Ramos (cell line): ENCODE measurements at regions not wholly inside any gene's neighbourhood (a gene's known extent, or its start where the extent isn't known, plus 50 kb on each side); places are given as distances from the start of the nearest gene placed in this dataset.
"Not testable (repeated sequence)": the region's sequence is repeated elsewhere in the genome, so short reads cannot be mapped to it uniquely, and the experiment has no call there.

Source experiments
- in situ Hi-C: fragments of 300-500 bp; cut with MboI; formaldehyde crosslinking; loops from one replicate; pipeline ENCODE4 v1.14.3; 2022; ENCODE audit warnings: low sequenced_read_pairs; ENCODE audit not compliant: unreplicated experiment

GRCh38 chrX:69431420-69431819, 72.7 kb upstream of the NALF2 start:
- in situ Hi-C loops = no loop called here

GRCh38 chrX:69430785-69431184, 73.3 kb upstream of the NALF2 start:
- in situ Hi-C loops = no loop called here

GRCh38 chrX:69429339-69430015, 74.6 kb upstream of the NALF2 start:
- in situ Hi-C loops = no loop called here

DNA sequence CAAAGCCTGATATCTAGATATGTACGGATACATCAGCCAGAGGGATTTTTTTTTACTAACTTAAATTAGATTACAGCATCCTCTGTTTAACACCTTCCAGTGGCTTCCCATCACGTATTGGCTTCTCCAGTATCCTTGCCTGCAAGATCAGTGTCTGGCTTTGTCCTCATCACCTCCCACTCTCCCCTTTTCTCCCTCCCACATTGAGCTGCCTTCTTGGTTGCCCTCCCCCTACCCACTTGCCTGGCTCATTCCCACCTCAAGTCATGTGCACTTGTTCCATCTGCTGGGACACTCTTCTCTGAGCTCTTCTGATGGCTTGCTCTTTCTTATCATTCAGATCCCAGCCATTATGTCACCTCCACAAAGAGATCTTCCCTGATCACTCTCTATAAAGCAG, 75.9 kb upstream of the NALF2 start:
- in situ Hi-C loops = no loop called here

- in situ Hi-C loops = no loop called here
Observed at GRCh38 chrX:69424910-69425309, 79.2 kb upstream of the NALF2 start.

DNA sequence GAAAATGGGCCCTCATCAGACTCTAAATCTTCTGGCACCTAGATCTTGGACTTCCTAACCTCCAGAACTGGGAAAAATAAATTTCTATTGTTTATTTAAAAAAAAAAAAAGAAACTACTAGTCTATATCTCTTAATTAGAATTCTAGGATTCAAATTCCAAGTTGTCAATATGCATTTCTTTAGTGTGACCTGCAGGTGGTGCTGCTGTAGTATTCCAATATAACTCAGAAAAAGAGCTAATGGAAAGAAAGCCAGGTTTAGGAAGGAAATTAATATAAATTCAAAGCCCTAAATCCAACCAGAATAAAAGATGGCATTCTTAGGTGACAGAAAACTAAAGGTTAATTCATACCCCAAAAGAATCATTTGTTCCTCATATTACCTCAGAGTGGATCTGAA, 80.0 kb upstream of the NALF2 start:
- in situ Hi-C loops = no loop called here

DNA sequence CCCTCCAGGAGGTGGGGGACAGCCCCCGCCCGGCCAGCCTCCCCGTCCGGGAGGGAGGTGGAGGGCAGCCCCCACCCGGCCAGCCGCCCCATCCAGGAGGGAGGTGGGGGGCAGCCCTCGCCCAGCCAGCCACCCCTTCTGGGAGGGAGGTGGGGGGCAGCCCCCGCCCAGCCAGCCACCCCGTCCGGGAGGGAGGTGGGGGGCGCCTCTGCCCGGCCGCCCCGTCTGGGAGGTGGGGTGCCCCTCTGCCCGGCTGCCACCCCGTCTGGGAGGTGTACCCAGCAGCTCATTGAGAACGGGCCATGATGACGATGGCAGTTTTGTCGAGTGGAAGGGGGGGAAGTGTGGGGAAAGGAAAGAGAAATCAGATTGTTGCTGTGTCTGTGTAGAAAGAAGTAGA, 81.9 kb upstream of the NALF2 start:
- in situ Hi-C loops = not testable (repeated sequence)

GRCh38 chrX:69415698-69416097, 88.4 kb upstream of the NALF2 start:
- in situ Hi-C loops = no loop called here

- in situ Hi-C loops = no loop called here
Observed at GRCh38 chrX:69412661-69413060, 91.5 kb upstream of the NALF2 start.

GRCh38 chrX:69398881-69399280, 105.2 kb upstream of the NALF2 start:
- in situ Hi-C loops = no loop called here

DNA sequence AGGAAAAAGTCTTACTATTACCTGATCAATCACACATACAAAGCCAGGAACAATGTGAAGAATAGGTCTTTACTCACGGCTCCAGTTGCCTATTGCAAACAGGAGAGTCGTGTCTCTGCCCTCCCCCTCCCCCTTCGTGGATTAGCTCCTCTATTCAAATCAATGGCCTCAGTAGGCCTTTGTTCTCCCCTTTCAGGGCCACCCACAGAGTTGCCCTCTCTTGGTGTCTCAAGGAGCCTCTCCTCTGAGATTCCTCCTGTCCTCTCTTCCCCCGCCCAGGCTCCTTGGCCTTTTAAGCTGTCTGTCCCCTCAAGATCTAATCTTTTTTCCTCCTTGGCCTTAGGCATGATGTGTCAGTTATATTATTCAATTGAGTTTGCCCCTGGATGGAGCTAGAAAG, 107.2 kb upstream of the NALF2 start:
- in situ Hi-C loops = no loop called here

- in situ Hi-C loops = no loop called here
Observed at GRCh38 chrX:69395306-69395705, 108.8 kb upstream of the NALF2 start.

GRCh38 chrX:69389101-69389501, 115.0 kb upstream of the NALF2 start:
- in situ Hi-C loops = no loop called here

DNA sequence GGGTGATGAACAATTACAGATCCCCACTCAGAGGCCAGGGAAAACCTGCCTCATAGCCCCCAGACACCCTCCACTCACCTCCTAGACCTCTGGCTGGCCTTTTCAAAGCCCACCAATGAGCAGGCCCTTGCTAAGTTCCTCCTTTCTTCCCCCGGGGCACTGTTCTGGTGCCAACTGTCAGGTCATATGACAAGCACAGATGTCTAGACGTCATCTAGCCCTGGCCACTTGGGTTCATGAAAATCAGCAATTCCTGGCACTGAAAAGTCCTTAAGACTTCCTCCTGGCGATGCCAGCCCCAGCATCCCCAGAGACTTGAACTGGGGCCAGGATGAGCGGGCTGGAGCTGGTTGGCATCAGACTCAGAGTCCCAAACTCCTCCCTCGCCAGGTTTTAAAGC, 115.6 kb upstream of the NALF2 start:
- in situ Hi-C loops = no loop called here

DNA sequence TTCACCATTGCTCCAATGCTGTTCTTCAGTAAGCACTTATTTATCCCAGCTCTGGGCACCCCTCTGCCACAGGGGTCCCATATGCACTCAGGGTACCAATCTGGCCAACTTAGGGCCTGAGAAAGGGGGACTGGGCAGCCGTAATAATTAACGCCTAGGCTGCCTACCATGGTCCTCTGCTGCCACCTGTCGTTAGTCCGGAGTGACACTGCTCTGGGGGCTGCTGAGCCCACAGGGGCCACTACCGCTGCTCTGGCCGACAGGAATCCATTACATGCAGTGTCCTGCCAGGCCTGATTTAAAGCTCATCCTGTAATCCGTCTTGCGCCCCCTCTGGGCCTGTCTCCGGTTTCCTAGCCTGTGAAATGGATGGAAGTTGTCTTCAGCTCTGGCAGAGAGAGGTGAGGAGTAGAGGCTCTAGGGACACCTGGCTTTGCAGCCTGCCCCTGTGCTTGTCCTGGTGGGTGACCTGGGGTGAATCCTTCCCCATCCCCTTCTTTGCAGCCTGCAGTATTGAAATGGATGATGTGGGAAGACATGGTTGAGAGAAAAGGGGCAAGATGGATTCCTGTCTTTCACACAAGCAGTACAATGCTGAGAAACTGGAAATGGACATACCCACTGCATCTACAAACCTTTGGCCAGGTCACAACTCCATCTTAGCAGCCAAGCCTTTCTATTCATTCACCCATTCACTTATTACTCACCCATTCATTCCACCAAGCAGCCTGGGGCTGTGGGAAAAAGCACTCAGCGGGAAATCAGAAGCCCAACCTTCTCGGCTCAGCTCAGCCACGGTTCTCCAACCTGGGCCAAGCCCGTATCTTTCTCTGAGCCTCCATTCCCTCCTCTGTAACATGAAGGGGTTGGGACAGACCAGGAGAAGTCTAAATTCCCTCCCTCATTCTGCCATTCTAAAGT, 116.3 kb upstream of the NALF2 start:
- in situ Hi-C loops = no loop called here

- in situ Hi-C loops = no loop called here
Observed at GRCh38 chrX:69386681-69387080, 117.4 kb upstream of the NALF2 start.

GRCh38 chrX:69379412-69379811, 124.7 kb upstream of the NALF2 start:
- in situ Hi-C loops = no loop called here

- in situ Hi-C loops = no loop called here
Observed at GRCh38 chrX:69374569-69374968, 129.6 kb upstream of the NALF2 start.

- in situ Hi-C loops = no loop called here
Observed at GRCh38 chrX:69372435-69372834, 131.7 kb upstream of the NALF2 start.

DNA sequence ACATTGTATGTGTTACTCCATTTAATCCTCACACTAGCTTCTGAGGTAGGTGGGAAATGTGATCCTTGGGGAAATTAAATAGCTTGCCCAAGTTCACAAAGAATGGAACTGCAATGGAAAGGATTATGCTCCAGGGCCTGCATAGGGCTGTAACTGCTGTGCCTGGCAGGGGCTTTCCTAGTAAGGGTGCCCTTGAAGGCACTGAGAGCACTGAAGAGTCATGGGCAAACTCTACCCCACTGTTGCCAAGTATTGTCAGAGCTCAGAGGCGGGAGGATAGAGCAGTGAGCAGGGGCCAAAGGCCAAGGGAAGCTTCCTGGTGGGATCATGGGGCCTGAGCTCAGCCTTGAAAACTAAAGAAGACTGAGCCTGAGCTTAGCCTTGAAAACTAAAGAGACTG, 133.0 kb upstream of the NALF2 start:
- in situ Hi-C loops = no loop called here

- in situ Hi-C loops = no loop called here
Observed at GRCh38 chrX:69369999-69370398, 134.1 kb upstream of the NALF2 start.

DNA sequence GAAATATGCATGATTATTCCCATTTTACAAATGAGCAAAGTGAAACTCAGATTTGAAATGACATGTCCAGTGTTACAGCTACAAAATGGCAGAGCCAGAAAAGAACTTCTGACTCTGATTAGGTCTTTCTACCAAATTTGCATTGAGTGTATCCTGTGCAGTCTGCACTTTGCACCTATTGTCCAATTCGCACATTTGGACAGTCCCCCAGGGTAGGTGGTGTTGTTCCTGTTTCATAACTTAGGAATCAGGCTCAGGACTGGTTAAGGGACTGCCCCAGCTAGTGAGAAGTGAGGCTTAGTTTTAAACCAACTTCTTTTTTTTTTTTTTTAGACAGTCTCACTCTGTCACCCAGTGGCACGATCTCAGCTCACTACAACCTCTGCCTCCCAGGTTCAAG, 137.9 kb upstream of the NALF2 start:
- in situ Hi-C loops = no loop called here
